NCI-H2081 (cell line): ENCODE measurements at regions not wholly inside any gene's neighbourhood (a gene's known extent, or its start where the extent isn't known, plus 50 kb on each side); places are given as distances from the start of the nearest gene placed in this dataset.
A peak's percentile ranks its signal among the peaks of the same experiment; 100 is the strongest.

Experiments used
- DNase-seq, 2 experiments: peaks; one replicate each; lab custom pipeline; 2025; lab: John Stamatoyannopoulos, UW

DNA sequence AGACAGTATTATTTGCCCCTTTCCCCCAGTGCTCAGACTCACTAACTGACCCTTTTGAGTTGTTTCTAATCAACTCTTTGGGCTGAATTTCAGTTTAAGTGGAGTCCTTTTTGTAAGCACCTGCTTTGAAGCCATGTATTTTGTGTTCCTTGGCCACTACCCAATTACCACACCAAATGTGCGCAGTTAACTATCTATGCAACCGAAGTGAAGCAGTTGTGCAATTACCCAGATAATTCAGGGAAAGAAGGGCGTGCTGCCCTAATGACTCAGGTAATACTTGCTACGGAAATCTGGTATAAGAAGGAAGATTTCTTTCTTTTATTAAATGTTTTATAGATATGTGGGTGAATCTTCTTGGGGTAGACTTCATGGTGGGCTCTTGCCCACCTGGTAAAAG is 371.9 kb upstream of the TBL1XR1 start:
- DNase-seq = peak in 1 of 2 experiments; percentile 44

DNA sequence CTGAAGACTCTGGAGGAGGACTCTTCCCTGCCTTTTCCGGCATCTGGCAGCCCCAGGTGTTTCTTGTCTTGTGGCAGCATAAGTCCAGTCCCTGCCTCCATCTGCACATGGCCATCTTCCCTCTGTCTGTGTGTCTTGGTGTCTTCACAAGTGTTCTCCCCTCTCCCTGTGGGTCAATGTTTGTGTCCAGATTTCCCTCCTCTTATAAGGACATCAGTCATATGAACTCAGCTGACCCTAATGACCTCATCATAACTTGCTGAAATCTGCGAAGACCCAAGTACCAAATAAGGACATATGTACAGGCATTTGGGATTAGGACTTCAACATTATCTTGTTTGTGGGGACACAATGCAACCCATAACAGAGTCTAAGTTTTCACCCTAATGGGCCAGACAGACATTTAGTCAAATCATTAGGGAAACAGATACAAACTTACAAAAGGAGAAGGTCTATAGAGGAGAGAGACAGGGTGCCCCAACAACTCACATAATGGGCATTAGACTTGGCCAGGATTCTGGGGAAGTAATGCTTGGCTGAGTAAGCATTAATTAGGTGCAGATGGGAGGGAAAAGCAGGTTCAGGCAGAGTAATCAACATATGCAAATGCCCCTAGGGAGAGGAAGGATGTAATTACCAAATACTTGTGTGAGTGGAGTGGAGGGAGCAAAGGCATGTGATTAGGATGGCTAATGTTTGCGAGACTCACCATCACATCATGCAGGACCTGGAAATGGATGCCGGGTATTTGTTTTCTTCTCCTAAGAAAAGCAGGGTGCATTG is 372.8 kb upstream of the TBL1XR1 start:
- peak in 1 of 2 experiments; percentile 68 for DNase-seq

DNA sequence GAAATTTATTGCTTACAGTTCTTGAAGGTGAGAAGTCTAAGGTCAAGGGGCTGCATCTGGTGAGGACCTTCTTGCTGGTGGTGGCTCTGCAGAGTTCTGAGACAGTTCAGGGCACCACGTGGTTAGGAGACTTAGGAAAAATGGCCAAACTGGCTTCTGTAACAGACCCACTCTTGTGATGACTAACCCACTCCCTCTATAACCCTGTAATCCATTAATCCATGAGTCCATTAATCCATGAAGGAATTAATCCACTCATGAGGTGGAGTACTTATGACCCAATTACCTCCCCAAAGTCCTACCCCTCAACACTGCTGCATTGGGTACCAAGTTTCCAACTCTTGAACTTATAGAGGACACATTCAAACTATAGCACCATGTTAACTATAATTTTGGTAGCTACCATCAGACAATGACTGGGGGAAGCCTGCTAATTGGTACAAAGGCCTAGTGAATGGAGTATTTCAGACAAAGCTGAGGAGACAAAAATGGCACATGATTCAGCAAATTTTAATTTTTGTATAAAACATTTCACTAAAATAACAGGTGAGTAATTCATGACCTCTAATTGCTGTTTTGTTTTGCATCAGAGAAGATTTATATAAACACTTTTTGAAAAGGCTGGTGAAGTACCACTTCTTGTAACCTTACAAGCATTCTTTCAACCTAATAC is 374.1 kb upstream of the TBL1XR1 start:
- no peak for DNase-seq

DNA sequence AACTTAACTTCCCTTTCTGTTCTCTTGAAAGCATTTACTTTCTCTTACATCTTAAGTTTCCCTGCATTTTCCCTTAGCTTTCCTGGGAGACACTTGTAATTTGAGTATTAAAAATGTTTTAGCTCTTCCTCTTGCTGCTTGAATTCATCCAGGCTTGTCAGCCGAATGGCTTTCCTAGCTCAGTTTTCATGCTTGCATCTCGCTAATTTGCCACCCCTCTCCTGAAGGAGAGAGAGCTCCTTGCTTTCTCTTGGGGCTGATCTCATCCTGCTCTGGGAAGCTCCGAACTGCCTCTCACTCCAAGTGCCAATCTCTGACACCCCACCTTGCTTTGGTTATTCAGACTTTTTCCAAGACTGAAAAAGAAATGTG is 374.6 kb upstream of the TBL1XR1 start:
- DNase-seq = no peak

DNA sequence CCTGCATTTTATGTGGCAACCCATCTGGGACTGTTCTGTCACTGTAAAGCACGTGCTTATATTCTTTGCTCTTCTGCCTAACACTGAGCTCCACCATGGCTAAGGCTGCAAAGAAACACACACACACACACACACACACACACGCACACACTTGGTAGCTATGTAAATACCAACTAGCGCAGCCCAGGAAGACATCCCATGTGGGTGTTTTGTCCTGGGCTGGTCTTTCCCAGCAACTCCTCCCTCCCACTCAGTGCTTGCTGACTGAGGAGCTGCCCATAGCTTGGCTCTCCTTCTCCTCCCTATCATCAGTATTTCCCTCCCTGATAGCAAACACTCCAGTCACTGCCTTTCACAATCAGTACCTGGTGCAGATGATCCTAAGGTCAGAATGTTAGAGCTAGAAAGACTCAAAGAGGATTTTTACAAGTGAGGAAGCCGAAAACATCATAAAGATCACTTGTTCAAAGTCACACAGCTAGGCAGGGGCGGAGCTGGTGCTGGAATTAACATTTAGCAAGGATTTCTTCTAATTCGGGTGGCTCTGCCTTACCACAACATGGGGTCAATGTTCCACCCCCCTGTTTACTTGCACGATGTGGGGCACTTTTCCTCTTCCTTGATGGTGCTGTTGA is 377.1 kb upstream of the TBL1XR1 start:
- DNase-seq = peak; percentile 42 to 64

DNA sequence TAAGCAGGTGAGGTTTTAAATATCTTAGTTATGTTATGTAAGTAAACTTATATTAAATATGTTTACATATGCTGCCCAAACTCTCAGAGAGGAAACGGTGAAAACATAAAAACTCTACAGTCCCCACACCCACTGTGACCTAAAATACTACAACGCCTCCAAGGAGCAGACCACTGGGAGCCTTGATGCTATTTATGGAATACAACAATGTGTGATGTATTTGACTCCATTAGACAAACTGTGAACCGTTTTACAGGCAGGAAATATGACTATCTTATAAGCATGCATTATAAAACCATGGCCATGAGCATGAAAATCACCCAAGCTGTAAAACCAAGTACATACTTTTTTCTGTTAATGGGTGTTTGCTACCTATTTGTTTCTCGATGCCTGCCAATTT is 379.5 kb upstream of the TBL1XR1 start:
- DNase-seq = peak in 1 of 2 experiments; percentile 31

DNA sequence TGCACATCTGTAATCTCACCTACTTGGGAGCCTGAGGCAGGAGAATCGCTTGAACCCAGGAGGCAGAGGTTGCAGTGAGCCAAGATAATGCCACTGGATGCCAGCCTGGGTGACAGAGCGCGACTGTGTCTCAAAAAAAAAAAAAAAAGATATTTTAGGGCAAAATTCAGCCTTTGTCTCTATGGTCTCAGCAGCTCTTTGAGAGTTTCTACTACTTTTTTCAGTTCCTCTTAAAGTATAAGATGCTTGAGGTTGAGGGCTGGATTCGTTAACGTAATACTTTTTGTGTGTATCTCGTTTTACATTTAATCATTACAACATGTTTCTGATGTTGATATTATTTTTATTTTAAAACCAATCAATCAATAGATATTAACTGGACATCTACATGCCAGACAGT is 381.2 kb upstream of the TBL1XR1 start:
- no peak for DNase-seq

DNA sequence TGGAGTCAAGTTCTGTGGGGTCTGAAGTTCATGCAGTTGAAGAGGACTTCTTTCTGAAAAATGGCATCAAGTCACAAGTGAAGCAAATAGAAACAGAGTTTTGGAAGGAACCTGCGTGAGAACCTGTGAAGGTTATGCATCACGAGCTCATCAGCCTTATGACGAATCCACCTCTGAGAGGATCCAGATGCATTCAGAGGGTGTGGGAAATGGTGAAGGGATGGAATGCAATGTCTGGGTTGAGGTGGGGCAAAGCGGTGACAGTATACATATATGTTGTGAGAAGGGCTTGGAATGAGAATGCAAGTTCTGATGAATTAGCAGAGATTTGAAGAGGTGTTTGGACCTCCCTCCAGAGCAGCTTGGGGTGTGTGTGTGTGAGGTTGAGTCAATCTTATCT is 382.1 kb upstream of the TBL1XR1 start:
- no peak for DNase-seq

DNA sequence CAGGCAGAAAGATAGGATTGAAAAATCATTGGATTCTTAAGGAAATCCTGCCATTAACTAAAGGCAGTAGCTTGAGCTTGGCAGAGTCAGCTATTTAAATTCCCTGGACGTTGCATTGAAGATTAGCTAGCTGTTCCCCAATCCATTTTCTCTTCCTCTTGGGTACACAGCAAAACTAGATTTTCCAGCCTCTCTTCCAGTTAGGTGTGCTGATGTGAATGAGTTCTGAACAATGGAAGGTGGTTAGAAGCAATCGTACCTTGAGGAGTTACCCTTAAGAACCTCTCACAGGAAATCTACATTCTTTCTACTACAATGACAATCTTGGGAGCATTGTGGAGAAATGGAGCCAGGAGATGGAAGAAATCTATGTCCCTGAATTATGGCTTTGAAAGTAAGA is 383.2 kb upstream of the TBL1XR1 start:
- DNase-seq = no peak

DNA sequence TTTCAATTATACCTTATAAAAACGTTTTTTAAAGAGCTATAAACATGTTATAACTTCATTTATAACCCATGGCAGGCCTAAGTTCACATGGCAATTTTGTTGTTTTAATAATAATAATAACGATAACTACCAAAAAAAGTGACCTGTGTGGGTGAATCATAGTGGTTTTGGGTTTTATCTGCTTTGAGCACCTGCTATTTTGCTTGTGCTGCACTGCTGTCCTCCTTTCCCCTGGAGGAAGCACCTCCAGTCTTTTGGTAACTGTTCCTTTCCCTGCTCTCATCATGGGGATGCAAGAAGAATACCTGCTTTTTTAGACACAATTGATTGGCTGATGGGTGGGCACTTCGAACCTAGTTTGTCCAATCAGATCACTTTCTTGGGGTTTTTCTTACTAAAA is 388.0 kb upstream of the TBL1XR1 start:
- DNase-seq = no peak

DNA sequence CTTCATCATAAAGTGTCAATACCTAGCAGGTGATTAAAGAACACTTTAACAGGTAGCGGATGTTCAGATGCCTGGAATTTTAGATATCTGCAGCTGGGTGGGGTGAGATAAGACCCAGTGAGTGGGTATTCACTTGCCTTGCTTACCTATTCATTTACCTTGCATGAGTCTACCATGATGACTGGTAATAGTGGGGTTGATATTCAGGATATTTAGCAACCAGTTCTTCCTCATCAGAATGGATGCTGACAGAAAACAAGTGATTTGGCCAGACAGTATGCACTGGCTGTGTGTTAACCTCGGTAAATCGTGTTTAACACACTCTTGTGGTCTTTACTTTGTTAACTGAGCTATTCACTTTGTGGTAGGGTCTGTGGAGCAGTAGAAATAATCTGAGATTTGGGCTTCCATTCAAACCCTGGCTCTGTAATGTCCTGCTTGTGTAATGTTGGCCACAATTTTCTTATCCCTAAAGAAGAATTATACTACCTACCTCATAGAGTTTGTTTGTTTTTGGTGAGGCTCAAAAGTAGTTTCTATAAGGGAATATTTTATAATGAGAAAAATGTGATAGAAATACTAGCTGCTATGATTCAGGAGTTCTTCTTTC is 391.9 kb upstream of the TBL1XR1 start:
- no peak for DNase-seq

DNA sequence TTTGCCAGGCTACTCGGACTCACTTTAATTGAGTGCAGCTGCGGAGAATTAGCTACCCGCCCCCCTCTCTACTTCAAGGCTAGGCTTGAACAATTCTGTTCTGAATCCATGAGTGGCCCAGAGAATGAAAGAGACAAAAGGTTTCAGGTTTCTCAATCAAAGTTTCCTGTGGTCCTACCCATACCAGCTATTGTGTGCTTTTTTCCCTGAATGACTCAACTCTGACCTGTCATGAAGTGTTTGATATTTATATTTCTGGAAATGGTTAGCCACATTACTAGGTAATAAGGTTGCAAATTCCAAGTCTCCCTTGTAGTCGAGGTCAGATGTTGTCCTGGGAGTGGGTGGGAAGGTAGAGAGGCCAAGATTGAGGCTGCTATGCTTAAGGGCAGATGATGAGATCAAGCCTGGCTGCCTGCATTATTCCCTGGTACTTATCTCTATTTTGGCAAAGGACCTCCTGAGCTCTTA is 392.7 kb upstream of the TBL1XR1 start:
- peak; percentile 29 to 47 for DNase-seq

DNA sequence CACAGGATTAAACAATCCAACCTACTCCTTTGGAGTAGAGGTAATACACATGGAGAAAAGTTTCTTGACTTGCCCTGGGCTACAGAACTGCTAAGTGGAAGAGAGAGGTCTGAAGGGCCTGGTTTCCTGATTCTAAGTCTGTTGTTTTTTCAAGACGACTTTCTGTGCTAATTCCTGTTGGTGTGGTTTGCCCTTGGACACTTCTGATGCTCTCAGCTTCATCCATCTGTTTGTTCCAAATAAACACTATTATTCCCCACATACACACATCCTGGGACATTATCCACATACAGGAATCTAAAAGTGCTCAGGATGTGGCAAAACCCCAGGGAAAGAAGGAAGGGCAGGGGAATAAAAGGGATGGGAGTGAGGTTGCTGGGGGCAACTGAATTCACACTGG is 393.5 kb upstream of the TBL1XR1 start:
- DNase-seq = no peak

DNA sequence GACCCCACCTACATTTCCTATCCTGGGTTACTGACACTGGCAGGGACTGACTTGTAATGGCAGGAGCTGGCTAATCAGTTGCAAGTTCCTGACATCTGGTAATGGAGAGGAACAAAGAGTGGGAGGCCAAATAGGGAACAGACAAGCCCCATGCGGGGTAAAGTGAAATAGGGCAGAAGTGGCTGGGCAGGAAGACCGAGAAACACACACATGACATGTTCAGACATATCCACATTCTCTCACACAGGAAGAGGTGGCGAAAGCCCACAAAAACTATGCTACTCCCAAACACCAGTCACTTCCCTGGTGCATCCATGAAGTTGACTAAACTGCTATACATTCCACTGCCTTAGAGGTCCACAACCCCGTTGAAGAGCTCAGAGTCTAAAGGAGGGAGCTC is 394.1 kb upstream of the TBL1XR1 start:
- no peak for DNase-seq

DNA sequence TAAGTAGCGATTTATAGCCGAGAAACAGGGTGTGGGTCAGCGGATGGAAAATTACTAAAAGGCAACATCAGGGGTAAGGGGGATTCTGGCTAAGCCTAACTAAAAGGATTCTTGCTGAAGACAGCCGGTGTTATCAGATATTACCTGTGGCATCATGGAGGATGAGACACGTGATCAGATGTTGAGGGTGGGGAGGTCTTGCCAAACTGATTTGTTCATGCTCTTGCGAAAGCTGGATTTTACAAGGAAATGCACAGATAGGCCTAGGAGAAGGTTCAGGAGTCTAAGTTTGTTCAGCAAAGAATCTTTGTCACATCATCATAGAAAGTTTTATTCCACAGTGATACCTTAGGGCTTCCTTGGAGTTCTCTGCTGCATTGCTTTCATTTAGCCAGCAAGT is 396.8 kb upstream of the TBL1XR1 start:
- DNase-seq = no peak

DNA sequence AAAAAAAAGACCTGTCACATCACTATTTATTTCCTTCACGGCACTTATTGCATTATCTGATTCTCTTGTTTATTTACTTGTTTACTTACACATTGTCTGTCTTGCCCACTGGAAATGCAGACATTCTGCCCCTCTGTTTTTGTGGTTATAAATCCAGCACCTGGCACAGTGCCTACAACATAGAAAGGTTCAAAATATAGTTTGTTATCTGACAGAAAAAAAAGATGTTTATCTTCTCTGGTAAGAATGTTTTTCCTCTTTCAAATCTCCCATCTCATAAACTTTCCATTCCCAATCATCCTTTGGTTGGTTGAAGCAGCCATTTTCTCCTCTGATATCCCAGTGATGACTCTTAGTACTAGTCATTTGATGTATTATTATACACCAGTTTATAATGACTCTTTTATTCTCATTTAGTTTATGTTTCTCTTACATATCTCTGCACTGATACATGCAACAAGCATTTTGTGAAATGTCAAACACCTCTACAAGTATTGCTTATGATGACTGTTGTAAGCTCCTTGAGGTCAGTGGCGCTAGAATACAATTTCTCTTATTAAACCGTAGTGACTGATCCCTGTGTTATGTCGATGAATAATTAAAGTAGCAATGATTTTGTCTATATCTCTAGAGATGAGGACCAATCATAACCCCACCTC is 398.4 kb upstream of the TBL1XR1 start:
- DNase-seq = no peak

DNA sequence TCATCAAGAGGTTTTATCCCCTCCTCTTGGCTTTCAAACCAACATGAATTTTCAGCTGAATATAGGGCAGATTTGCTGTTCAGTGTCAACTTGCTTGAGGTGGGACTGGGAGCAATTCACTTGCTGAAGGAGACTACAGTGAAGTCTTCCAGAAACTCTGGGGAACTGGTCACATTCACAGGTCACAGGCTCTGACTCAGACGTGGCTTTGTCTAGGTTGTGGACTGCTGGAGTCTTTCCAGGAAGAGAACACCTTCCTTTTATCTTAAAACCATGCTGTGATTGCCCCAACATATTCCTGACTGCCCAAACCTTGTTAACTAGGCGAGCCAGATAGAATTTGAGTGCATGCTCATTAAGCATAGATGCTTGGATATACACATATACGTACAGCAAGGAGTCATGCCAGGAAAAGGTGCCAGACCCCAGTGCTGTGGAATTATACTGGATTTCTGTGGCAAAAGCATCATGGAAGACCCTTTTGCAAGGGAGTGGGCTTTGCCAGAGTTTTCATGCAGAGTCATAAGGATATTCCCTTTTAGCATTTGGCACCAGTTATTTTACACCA is 399.1 kb upstream of the TBL1XR1 start:
- DNase-seq = no peak

DNA sequence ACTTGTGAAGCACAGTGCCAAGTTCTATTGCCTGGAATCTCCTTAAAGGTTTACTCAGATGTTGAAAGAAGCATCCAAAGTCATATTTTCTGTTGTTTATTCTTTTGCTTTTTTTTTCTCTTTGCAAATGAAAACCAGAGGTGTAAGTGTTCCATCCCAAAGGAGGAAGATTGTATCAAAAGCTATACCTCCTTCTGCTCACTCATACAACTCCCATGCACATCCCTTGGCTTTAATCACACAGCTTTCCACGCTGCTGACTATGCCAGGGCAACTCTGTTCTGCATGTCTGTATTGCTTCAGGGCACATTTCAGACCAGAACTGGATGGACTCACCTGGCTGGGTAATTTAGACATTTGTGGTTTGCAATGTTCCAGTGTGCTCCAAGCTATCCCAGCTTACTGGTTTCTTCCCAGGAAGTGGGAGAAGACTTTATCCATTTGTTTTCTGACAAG is 399.6 kb upstream of the TBL1XR1 start:
- peak; percentile 50 to 65 for DNase-seq

DNA sequence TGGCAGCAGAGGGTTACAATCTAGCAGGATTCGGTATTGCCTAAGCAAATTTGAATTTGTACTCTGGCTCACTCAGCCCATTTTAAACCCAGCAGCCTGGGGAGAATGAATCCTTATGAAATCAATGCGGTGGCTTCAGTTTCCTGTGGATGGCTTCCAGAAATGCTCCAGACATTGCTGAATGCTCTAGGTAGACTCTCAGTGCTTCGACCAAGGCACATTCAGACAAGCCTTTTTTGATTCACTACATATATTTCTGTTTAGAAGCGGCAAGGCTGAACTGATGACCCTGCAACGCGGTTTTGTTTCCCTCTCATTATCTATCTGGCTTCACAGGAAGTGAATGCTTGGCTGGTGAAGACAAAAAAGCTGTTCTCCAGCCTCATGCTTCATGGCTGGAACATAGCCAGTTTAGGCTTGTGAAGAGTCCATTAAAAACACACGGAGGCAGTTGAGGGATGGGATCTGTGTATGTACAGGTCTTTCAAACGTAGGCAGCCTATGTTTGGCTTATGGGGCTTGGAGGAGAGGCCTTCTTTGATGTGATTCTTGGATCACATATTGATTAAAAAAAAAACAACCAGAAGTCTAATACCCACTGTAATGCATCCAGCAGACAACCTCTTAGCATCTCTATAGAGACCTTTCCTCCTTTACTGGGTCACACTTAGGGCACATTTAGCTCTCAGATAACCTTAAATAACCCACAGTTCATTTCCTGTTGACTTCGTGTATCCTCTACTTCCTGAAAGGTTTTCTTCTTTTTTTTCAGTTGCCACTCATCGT is 400.2 kb upstream of the TBL1XR1 start:
- DNase-seq = peak; percentile 73 to 93

DNA sequence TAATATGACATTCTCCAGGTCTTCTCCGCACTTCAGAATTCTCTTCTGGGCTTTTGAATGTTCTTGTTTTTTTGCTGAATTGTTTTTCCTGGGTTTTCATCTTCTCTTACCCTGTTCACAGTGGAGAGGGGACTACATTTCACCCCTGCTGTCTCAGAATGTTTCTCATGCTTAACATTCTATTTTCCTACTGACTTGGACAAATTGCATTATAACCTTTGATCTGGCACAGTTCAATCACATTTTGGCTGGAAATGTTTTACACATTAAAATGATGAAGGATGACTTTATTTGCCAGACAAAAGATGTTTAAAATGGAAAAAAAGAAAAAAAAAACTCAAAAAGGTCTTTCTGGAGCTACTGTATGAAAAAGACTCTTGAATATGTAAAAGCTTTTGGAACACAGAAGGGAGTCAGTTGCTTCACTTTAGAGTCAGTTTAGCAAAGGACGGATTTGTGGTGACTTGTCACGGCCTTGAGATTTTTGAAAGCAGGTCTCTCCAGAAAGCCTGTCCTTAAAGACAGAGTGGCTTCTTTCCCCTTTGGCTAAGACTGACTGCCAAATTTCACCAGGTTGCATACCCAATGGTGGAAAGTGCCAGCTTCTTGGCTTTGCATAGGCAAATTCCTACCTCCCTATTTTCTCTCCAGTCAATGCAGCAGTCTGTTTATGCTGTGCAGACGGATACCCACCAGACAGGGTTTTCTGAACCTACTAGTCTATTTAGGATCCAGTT is 401.0 kb upstream of the TBL1XR1 start:
- no peak for DNase-seq
